HG02763 (cell line): ENCODE measurements at regions not wholly inside any gene's neighbourhood (a gene's known extent, or its start where the extent isn't known, plus 50 kb on each side); places are given as distances from the start of the nearest gene placed in this dataset.

Source experiments
- ATAC-seq: cut with Tn5 transposase; IDR thresholded peaks from one replicate; pipeline ENCODE4 v1.9.1; 2021; ENCODE audit warnings: mild to moderate bottlenecking, moderate library complexity; ENCODE audit not compliant: unreplicated experiment

DNA sequence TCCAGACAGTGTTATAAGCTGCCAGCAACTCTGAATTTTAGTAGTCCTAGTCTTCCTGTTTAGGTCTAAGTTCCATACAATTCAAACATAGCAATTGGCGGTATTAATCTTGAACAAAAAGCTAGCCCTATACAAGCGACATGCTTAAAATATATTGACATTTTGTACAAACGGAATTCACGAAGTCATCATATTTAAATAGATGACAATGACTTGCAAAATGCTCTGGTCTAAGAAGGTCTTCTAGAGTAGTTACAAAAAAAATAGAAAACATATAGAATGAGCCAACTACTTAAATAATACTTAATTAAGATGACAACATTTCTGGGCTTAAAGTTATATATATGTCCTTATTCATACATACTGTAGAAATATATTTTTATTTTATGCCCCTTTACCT lies 446.6 kb downstream of the ANKRD7 start:
- ATAC-seq: no peak

DNA sequence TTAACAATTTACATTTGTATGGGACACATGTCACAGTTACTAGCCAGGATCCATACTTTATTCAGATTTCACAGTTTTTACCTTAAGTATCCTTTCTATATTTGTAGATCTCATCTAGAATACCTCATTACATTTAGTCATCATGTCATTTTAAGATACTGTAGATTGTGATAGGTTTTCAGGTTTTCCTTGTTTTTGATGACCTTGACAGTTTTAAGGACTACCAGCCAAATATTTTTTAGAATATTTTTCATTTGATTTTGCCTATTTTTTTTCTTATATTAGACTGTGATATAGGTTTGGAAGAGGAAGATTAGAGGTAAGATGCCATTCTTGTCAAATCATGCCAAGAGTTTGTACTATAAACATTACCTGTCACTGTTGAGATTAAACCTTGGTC lies 460.3 kb downstream of the ANKRD7 start:
- no peak for ATAC-seq

DNA sequence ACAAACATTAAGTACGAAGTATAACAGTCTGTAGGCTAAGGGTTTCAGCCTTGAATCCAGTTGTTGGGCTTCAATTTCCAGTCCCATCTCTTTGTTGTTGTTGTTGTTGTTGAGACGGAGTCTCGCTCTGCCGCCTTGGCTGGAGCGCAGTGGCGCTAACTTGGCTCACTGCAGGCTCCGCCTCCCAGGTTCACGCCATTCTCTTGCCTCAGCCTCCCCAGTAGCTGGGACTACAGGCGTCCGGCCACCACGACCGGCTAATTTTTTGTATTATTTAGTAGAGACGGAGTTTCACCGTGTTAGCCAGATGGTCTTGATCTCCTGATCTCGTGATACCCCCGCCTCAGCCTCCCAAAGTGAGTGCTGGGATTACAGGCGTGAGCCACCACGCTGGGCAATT lies 464.9 kb downstream of the ANKRD7 start:
- ATAC-seq: no peak

DNA sequence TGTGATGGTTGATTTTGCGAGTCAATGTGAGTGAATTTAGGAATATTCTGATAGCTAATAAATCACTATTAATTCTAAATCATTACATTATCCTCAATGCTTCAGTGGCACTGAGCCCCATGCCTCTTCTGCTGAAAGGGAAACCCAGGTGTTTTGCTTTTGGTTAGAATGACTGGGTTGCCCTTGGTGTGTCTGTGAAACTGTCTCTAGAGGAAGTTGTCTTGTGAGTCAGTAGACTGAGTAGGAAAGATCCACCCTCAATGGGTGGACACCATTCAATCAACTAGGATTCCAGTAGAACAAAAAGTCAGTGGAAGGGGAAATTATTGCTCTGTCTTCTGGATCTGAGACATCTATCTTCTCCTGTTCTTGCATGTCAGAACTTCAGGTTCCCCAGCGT lies 472.4 kb downstream of the ANKRD7 start:
- no peak for ATAC-seq

DNA sequence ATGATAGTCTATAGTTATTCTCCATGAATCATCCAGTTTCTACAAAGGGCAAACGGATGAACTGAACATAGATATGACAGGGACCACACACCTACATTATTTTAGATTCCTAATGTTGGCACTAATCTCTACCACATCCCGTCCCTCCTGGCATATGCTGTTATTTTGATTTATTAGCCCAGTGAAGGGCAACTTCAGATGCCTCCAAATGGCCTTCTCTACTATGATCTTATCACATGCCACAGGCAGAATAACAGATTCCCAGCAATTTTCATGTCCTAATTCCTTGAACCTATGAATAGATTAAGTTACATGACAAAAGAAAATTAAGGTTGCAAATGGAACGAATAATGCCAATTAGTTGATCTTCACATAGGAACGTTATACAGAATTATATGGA lies 474.7 kb downstream of the ANKRD7 start:
- no peak for ATAC-seq

DNA sequence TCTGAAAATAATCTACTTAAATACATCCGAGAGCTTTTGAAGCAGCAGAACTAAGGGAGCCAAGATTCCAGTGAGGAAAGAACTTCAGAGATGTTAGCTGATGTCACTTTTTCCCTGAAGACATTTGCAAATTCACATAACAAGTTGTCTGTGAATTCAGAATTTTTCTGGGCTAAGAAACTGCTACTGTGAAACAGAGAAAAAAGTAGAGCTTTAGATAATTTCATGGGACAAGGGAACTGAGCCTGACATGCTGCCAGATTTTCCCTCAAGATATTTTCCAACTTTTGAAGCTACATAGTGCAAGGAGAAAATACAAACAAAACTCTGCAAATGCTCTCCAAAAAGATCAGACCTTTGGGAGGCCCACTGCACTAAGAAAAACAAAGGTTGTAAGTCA lies 484.2 kb downstream of the ANKRD7 start:
- no peak for ATAC-seq

DNA sequence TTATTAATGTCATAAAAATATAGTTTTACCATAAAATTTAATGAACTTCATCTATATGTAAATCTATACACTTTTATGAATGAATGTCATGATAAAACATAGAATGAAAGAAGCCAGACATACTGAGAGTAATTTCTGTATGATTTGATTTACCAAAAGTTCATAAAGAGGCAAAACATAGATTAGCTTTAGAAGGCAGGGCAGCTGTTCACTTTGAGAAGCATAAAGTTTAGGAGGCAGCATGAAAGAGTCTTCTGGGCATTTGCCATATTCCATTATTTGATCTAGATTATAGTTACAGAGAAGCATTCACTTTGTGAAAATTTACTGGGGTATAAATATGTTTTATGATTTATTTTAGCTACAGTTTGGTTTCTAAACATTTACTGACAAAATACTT lies 487.2 kb downstream of the ANKRD7 start:
- no peak for ATAC-seq

DNA sequence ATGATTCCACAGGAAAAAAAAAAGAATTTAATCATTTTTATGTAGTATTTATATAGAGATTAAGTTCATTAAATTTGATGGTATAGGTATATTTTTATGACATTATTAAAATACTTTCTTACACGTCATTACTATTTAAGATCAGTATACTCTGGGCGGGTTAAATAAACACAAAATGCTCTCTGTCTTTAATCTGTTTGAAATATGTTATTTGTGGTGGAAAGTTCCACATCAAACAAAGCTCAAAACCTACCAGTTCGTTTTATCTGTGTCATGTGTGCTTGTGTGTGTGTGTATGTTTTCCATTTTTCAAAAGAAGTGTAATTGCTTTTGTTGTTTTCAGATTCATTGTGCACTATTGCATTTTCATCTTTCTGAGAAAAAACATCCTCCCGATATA lies 488.5 kb downstream of the ANKRD7 start:
- no peak for ATAC-seq

DNA sequence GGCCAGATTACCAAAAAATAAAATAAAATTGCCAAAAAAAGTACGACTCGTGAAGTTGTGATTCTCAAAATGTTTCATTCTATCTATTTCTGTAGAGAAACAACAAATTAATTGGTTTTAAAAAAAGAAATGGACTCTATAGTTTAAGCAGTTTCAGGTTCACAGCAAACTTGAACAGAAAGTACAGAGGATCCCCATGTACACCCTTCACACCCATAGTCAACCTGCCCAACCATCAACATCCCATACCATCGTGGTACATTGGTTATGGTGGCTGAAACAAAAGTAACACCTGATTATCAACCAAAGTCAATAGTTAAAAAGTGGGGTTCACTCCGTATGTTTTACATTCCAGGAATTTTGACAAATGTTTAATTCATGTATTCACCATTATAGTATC lies 496.1 kb downstream of the ANKRD7 start:
- ATAC-seq: no peak

DNA sequence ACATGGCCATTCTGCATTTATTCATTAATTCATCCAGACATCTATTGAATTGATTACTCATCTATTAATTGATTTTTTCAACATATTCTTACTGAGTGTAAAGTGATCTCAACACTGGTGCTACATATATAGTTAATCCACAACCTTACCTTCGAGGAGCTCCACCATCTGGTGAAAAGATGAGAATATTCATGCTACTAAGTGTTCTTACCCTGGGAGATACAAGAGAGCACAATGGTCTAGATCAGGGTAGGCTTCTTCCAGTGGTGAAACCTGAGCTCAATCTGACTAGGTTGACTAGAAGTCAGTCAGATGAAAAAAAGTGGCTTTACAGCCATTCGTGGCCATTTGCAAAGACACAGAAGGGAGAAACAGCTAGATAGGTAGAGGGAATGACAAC lies 507.4 kb downstream of the ANKRD7 start:
- no peak for ATAC-seq

DNA sequence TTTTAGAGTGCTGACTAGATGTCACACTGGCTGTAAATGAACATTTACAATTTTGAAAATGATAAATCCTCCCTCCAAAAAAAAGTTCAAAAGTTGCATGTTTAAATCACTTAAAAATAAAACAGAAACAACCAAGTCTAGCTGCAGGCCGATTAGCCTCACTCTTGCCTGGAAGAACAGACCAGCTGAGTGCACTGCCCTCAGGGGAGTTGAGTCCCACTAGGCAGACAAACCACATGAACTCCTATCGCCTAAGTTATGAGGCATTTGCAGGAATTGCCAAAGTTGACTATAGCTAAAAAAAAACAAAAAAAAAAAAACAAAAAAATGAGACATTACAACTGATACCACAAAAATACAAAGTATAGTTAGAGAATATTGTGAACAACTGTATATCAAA lies 510.0 kb downstream of the ANKRD7 start:
- no peak for ATAC-seq

DNA sequence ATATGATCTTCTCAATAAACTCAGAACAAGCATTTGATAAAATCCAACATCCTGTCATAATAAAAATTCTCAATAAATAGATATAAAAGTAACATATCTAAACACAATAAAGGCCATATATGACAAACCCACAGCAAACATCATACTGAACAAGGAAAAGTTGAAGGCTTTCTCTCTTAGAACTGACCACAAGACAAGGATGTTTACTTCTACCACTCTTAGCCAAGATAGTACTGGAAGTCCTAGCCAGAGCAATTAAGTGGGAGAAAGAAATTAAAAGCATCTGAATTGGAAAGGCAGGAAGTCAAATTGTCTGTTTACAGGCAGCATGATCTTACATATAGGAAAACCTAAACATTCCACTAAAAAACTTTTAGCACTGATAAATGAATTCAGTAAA lies 510.9 kb downstream of the ANKRD7 start:
- ATAC-seq: no peak

DNA sequence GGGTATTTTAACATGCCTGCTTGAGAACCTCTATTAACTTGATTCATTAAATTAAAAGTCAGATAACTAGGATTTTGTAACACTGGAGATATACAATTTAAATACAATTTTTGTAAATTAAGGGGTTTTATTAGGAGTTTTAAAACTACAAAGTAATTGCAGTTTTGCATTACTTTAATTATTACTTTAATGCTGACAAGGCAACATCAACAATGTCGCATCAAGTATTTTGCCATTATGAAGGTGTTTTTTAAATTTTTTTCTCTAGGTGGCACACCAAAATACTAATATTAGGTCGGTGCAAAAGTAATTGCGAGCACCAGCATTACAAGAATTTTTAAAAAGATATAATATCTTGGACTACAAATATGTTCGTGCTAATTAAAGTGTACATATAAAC lies 513.4 kb downstream of the ANKRD7 start:
- no peak for ATAC-seq

DNA sequence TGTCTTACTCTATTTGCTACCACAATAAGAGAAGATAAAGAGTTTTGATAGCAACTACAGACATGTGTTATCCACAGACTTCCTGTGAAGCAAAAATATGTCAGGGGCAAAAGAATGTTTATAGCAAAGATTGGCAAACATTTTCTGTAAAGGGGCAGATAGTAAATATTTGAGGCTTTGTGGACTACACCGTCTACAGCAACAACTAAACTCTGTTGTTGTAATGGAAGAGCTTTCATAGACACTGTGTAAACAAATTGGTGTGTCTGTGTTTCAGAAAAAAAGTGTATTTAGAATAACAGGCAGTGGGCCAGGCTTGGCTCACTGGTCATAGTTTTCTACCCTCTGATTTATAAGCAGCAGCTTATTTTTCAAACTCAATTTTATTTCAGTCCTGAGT lies 521.4 kb downstream of the ANKRD7 start:
- no peak for ATAC-seq

DNA sequence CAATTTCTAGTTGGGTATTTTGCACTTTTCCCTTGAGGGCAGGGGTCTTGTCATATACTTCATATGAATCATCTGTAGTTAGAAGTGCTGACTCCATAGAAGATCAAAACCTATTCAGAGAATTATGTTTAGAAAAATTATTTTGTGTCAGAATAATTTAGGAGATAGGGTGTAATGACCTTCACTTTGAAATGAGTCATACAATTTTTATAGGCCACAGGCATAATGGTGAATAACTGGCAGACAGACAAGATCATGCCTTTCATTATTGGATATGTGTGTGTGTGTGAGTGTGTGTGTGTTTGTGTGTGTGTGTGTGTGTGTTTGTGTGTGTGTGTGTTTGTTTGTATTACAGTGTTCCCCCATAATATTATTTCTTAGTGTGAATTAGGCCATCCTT lies 523.0 kb downstream of the ANKRD7 start:
- no peak for ATAC-seq

DNA sequence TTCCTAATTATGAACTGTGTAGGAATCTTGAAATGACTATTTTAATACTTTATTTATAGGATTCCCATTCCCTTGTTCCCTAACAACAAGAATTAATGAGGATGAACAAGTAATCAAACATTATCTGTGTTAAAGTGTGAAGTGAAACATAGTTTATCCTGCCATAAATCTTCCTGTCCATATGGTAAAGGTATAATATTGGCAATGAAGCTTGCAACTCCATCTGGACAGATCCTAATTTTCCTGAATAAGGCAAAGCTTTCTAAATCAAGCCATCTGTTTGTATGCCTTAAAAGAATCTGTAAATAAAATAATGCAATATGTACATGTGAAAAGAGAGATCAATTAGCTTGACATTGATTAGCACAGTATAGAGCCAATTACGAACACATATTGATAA lies 529.0 kb downstream of the ANKRD7 start:
- no peak for ATAC-seq

DNA sequence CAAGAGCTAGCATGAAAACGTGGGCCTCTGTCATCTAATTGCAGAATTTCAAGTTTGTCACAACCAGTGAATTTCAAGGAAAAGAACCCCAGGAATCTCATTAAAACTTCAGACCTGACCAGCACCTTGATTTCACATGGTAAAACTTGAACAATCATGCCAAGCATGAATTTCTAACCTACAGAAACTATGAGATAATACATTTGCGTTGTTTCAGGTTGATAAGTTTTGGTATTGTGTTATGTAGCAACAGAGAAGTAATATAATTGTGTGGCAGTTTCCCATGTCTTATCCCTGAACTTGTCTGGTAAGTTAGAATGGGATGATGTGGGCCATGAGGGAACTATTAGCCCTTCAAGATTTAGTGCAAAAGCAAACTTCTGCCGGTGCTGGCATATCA lies 530.1 kb downstream of the ANKRD7 start:
- ATAC-seq: no peak

DNA sequence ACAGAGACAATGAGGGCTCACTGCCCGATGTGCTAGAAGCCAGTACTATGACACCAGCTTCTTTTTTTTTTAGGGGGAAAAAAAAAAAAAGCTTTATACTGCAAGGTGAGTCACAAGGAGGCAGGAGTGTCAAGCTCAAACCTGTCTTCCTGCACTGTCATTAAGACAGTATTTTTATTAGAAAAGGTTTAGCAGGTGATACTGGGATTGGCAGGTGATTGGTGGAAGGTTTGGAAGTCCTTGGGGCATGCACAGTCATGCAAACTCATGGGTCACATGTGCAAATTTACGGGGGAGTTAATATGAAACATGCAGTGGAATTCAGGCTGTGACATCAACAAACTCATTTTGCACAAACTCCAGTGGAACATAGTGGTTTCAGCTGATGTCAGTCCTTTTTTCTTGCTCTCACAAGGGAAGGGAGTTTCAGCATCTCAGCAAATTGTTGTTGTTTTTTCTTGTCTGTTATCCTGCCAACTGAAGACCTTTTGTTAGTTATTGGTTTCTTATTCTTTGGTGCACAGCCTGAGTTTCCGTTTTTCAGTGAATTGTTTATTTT lies 530.6 kb downstream of the ANKRD7 start:
- no peak for ATAC-seq

DNA sequence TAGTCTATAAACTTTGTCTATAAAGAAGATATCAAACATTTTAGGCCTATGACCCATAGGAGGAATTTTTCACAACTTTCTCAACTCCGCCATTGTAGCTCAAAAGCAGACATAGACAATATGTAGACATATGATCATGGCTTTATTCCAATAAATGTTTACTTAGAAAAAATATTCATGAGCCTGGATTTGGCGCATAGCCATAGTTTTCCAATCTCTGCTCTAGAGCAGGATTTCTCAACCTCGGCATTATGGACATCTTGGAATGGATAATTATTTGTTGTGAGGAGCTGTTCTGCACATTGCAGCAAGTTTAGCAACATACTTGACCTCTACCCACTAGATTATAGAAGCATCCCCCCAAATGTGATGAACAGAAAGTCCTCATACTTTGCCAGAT lies 532.6 kb downstream of the ANKRD7 start:
- ATAC-seq: no peak

DNA sequence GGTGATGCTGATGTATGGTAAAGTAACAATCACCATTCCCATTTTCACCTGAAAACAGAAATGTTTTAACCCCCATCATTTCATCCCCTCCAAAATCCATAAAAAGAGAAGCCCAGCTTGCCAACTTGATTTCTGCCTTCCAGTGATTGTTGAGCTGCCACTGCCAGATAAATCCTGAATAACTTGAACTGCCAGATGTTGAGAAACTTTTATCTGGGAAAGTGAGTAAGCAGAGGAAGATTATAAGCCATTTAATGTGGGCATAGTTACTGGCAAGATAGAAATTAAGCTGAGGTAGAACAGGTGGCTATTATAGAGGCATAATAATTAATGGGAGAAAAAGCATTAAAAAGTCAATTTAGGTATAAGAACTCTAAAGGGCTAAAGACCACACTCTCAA lies 534.1 kb downstream of the ANKRD7 start:
- ATAC-seq: no peak

DNA sequence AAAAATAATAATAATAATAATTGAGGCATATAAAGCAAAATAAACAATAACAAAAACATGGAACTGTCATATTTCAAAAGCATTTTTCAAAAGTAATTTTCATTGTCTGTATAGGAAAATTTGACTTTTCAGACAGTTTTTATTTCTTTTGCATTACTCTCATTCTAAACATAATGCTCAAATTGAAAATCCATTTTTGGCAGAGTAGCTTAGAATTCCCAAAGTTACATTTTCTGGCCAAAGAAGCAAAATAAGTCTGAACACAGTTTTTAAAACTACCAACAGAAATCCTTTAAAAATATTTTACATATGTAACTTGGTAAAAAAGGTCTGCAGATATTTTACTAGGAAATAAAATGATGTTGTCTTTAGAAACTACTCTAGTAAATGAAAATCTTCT lies 535.4 kb downstream of the ANKRD7 start:
- no peak for ATAC-seq

DNA sequence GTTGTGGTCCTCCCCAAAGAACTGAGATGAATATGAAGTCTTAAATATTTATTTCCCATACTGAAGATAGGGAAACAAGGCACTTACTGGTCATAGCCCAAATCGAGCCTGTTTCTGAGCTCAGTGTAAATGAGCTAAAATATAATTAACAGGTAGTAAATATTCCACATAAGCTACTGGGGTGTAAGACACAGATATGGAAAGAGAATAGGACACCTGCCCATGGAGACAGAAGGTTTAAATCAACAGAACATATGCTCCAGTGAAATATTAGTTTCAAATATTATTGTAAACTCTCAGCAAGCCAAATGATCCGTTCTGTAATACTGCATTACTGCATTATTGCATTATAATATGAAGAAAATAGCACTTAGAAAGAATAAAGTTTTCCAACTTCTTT lies 537.9 kb downstream of the ANKRD7 start:
- no peak for ATAC-seq

DNA sequence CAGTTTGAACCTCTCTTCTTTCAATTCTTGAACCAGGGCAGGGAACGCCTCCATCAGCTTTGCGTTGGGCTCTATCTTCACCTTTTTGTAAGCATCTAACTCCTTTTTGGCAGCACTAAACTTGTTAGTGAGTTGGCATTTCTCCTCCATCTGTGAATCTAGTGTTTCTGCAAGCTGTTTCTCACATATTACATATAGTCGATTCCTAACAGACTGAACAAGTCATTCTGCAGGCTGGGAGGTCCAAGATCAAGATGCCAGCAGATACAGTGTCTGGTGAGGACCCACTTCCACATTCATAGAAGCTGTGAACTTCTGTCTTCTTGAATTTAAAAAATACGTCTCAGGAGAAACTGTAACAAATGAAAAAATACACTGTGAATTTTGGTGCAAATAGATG lies 539.7 kb downstream of the ANKRD7 start:
- ATAC-seq: no peak

DNA sequence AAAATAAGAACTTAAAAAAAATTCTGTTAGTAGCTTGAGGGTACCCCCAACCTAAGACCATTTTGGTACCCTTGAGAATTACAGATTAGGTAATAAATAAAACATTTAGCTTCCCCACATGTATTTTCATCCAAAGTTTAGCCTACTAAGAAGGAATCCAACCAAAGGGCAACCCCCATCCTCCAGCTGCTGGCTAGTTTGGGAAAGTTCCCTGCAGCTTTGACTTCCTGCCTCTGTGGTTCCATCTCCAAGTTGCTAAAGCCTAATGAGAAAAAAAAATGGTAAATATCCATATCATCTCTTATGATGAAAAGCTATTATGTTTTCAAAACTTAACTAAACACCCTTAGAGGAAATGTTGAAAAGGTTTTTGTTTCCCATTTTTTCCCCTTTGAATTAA lies 547.2 kb downstream of the ANKRD7 start:
- no peak for ATAC-seq
